HG03558 (cell line): ENCODE measurements at regions not wholly inside any gene's neighbourhood (a gene's known extent, or its start where the extent isn't known, plus 50 kb on each side); places are given as distances from the start of the nearest gene placed in this dataset.
A peak's percentile ranks its signal among the peaks of the same experiment; 100 is the strongest.

Experiments used
- ATAC-seq: cut with Tn5 transposase; IDR thresholded peaks from one replicate; pipeline ENCODE4 v1.9.1; 2021; ENCODE audit warnings: moderate number of reproducible peaks; ENCODE audit not compliant: unreplicated experiment; ENCODE audit errors: extremely low read depth

DNA sequence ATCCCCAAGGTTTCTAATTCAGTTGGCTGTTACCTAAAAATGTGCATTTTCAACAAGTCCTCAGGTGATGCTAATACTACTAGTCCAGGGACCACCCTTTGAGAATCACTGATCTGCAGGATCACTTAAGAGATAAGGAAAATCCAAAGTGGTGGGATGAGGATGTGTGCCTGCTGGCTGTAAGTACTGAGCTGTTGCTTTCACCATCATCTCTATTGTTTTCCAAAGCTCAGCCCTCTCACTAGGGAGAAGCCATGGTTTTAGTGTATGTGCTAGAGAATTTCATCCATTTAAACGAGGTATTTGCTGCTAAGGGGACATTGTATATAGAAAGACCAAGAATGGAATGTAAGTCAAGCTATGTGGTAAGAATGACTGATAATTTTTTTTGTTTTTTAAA lies 202.3 kb downstream of the KIF21A start:
- ATAC-seq = no peak

DNA sequence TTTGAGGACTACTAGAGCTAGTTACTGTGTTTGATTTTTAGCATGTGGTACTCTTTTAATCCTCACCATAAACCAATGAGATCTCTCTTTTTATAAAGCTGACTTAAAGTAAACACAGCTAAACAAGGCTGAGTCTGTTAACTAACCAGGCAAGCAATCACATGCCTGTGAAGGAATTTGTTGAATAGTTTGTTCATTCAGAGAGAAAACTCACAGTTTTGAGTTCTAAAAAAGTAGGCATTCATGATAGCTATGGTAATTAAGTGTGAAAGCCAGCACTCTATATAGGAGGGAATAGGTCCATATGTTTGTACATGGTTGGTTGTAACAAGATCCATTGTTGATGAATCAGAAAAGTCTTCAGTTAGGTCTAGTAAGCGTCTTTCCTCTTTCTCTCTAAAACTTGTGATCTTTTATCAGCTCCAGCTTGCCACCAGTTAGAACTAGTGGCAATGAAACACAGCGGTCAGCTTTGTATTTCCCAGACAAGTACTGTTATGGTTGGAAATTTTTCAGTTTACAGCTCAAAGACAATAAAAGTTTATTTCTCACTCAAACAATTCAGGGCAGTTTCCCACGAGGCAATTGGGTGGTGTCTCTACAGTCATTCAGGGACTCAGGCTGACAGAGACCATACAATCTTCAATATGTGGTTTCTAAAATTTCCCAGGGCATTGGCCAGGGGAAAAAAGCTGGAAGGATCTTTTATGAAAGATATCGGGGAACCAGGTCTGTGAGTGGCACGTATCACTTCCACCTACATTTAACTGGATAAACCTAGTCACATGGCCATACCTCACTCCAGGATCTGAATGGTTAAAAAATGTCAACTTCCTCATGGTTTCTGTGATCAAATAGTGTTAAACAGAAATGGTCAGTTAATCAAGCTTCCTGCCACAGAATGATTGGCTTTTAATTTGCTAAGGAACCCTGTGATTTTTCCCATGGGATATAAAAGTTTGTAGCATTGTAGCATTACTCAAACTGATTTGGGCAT lies 203.1 kb downstream of the KIF21A start:
- ATAC-seq = no peak

DNA sequence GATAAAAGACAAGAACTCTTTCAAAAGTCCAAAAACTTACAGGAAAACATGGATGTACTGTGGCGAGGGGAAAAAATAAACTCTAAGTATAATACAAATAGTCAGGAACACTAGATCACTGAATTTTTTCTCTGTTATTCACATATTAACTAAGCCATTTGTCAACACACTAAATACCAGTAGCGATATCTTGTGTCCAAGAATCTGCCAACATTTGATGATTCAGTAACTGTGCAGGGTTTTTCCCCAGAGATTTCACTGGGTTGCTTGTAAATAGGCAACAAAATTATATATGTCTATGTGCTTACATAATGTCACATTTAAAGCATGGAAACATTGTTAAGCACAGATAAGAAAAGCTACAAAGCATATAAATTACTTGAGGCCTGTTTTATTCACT lies 205.9 kb downstream of the KIF21A start:
- no peak for ATAC-seq

DNA sequence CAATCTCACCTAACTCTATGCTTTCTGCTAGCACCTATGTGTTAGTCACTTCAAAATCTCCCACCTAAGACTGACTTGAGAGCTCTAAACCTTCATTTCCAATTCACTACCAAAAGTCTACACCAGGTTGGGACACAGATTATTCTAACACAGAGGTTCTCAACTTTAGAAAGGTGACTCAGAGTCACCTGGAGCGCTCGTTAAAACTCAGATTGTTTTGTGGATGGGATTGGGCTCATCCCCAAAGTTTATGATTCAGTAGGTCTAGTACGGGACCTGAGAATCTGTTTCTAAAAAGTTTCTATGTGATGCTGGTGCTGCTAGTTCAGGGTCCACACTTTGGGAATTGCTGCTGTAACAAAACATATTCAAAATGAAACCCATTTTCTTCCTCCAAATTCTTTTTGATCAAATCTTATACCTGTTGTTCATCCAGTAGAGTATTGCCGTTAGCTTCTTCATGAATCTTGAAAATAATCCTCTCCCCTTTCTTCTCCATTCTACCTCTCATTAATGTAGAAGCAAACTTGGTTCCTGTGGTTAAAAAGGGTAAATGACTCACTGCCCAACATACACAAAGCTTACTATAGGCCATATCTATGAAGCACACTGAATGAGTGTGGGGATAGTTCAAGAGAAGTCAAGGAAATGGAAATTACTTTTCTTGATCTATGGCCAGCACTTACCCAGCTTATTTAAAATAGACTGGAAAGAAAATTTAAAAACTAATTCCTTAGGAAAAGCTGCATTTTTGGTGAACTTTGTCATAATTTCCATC lies 206.7 kb downstream of the KIF21A start:
- no peak for ATAC-seq

DNA sequence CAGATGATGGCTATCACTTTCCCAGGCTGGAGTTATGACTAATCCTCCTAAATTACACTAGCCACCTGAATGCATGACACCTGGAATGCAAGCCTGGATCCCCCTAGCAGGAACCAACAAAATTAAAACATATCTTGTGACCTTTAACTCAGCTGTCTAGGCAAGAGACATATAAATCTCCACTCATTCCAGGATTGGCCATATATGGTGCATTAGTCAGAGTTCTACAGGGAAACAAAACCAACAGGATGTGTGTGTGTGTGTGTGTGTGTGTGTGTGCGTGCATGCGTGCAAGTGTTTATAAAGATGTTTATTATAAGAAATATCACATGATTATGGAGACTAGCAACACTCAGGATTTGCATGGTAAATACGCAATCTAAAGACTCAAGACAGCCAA lies 212.8 kb downstream of the KIF21A start:
- no peak for ATAC-seq

DNA sequence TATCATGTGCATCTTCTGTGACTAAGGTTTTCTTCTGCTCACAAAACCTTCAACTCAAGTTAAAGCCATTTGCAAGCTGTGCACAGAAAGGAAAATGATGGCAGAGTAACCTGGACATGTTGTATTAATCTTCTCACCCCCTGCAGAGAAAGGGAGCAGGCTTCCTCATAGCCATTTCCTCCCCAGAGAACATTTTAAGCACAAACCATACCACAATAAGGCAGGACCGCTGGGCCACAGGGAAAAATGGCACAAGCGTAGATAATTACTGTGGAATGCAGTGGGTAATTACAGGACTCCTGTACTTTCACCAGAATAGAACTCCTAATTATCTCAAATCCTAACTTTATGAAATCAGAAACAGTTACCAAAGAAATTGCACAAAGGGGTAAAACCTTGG lies 215.7 kb downstream of the KIF21A start:
- ATAC-seq = no peak

DNA sequence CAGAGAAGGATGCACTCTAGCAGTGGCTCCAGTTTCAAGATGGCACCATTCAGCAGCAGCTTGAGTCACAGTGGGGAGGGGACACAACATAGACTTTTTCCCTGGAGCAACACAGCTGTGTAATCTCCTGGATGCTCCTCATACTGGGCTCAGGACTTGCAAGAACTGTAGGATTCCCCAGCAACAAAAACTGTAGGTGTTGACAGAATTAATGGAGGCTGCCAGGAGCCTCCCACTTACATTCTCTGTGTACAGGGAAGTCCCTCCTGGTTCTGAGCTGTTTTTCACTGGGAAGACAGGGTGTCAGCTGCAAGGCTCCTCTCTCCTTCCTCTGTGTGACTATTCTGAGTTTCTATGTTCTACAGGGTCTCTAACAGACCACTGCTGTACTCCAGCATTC lies 217.9 kb downstream of the KIF21A start:
- ATAC-seq = no peak

DNA sequence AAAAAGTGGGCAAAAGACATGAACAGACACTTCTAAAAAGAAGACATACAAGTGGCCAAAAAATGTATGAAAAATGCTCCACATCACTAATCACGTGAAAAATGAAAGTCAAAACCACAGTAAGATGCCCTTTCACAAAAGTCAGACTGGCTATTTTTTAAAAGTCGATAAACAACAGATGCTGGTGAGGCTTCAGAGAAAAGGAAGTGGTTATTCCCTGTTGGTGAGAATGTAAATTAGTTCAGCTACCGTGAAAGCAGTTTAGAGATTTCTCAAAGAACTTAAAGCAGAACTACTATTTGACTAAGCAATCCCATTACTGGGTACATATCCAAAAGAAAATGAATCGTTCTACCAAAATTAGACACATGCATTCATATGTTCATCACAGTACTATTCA lies 237.0 kb downstream of the KIF21A start:
- ATAC-seq = no peak

DNA sequence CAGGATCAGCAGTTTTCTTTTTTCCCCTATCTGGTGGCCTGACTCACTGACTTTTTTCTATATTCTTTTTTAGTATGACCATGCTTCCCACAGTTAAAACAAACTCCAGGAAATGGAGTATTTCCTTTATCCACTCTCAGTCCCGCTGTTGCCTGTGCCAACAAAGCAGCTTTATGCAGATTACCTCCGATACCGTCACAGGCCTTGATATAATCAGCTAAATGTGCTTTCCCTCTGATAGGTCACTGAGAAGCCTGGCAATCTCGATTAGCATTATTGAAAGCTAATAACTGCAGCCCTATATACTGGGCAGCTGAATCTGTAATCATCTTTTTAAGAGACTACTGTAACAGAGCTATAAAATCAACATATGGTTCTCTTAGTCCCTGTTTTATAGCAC lies 243.6 kb downstream of the KIF21A start:
- ATAC-seq = no peak

DNA sequence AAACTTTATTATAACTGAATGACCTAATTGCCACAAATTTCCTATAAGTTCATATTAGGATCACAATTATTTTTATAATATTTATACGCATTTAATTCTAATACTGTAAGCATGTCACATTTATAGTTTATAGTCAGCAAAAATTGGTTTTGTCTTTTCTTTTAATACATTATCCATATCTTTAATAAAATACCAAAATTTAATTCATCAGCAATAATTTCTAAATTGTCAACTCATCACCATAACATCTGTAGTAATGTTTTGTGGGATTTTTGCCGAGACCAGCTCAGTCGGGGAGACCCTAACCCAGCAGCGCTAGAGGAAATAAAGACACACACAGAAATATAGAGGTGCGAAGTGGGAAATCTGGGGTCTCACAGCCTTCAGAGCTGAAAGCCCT lies 254.2 kb downstream of the KIF21A start:
- ATAC-seq = no peak

DNA sequence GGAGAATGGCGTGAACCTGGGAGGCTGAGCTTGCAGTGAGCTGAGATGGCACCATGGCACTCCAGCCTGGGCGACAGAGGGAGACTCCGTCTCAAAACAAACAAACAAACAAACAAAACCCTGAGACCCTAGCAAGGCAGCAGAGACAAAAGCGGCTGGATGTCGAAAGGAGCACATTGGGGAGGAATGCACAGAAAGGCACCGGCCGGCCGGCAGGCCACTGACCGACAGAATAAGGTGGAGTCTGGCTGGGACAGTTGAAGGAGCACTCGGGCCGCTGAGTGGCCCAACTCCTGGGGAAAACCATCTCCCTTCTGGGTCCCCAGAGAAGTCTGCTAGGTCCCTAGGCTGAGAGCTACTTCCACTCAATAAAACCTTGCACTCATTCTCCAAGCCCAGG lies 256.2 kb downstream of the KIF21A start:
- ATAC-seq = no peak

DNA sequence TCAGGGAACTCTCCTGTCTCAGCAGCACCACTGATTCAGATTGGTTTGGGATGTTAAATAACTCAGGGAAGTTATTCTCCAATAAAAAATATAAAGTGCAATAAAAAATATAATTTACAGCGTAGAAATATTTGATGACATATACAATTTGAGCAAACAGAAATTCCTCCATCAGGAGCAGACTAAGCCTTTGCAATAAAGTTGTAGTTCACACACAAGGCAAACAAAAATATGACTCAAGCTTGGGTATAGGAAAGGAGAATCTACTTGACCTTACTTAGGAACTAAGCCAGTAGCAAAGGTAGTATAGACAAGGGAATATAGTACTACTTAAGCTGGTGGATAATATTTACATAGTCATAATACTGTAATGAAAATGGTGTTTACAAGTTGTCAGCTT lies 264.1 kb downstream of the KIF21A start:
- ATAC-seq = no peak

DNA sequence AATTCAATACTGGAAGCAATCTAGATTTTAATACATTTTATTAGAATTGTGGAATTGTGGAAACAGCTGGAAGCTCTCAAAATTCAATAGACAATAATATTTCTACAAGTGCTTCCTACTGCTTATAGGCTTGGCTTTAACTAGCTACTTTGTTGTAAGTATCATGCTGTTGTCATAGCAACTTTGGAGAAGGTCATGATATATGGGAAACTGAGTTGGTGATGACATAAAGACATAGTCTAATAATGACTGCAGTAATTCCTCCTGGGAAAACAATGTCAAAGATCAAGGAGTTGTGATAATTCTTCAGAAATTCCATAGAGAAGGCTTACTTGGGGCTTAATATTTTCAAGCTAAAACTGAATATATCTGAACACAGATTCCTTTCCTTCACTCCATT lies 266.6 kb downstream of the KIF21A start:
- no peak for ATAC-seq

DNA sequence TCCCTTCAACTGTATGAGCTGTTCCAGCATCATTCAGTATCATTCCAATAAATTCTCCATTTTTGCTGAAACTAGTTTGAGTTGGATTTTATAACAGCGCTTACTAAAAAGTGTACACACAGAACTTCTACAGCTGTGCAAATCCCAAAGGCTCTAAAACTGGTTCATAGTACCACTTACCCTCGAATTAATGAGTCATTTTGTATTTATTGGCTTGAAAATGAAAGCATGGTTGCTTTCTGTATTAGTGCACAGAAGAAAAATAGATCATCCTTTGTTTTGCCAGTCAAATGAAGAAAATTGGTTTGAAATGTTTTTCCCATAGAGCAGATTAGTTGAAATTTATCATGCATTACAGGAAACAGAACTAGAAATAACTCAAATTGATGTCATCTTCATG lies 268.3 kb upstream of the CPNE8 start:
- ATAC-seq = no peak

DNA sequence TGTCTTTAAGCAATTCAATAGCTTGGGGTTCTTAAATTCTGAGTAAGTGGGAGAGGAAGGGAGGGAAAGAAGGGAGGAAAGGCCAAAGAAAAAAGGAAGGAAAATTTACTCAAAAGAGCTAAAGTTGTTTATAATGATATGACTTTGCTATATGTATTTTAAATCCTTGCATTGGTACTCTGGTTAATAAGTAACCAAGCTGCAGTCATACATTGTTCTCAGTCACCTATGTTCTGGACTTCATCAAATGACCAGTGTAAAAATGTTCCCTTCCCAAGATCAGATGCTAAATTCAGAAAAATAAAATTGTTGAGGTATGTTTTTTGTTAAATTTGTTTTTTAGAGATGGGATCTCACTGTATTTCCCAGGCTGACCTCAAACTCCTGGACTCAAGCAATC lies 259.9 kb upstream of the CPNE8 start:
- ATAC-seq = no peak

DNA sequence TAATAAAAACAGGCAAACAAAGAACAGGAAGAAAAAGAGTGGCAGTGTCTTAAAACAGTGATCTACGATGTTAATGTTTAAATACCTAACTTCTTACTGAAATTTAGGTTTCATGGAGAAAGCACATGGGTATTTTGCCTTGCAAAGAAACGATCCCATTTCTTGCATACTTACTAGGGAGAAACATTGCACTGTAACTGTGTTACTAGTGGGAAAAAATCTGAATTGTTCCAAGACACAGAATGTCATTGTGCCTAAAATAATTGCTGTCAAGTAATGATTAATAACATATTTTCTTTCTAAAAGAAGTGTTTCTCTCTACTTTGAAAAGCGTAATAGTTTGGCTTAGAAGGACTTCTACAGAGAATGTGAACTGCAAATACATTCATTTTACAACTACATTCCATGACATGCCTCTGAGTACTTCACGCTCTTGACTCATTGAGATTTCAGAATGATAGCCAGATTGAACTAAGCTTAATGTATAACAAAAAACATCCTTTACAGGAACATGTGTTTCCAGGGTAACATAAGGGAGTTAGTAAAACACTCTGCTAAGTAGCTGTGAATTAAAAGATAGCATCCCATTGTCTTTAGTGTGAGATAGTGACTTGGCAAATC lies 256.2 kb upstream of the CPNE8 start:
- no peak for ATAC-seq

DNA sequence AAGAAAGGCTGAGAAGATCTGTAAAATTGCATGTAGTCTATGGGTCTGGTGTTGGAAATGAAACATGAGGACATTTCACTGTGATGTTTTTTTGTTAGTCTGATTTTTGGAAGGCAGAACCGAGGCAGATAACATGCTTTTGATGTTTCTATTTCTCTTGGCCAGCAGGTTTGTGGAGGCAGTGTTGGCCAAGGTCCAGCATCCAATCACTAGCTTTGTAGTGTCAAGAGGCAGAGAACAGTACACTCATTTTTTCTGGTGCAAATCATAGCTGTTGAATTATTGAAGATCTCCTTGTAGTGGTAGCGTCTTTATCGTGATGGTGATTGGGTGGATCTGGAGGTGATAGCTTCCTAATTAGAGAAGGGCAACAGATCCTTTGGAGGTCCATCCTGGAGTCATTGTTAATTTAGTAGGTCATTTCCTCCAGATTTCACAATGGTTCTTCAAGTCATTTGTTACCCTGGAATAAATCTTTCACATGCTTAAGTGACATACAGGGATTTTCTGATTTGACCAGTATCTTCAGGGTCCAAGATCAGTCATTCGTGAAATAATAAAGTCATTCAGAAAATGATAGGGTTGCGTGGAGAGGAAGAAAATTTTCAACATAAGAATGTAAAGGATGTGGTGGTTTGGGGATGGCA lies 252.4 kb upstream of the CPNE8 start:
- ATAC-seq = no peak

DNA sequence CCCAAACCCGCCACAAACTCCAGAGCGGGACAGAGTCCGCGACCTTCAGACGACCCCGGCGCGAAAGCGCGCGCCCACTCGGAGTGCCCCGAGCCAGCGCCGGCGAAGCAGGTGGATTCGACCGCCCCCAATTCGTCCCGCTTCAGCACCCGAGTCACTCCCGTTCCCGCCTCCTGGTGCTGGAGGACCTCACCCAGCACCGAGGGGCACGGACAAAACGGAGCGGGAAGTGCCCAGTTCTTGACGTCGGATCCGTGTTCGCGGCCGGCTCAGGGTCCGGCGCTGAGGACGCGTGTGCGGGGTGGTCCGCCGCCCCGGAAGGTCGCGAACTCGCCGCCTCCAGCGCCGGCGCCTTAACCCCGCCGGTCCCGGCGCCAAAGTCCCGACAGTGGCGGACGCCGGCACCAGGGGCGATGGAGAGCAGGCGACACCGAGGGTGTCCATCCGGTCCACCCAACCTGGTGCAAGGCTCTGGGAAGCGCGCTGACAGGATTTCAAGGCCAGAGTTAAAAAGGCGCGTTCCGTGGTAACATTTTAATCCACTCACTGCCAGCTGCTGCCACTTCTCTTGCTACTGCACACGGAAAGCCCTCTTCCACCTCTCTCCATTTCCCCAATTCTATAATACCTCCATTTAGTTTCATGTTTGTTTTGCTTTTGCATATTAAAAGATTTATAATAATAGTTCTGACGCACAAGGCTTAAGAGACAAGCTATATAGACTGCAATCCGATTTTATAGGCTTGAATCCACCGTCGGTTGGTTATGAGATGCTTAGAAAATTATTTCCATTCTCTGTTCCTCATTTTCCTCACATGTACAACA lies 240.0 kb upstream of the CPNE8 start:
- ATAC-seq = peak; percentile 62

DNA sequence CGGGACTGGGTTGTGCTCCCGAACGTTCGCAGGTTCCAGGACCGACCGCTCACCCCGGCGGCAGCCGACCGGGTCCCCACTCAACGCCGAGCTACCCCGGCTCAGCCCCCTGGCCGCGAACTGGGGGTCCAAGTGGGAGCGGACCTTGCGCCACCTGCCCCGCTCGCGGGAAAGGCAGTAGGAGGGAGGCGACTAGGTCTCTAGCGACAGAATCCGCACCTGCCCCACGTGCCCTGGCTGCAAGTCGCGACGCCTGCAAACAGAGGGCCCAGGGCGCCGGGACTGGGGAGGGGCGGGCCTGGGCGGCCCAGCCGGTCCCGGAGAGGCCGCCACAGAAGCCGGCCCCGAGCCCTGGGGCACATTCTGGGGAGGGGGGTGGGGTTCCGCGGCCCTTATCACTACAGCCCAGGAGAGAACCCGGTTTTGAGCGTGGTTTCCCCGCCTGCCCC lies 239.2 kb upstream of the CPNE8 start:
- no peak for ATAC-seq

DNA sequence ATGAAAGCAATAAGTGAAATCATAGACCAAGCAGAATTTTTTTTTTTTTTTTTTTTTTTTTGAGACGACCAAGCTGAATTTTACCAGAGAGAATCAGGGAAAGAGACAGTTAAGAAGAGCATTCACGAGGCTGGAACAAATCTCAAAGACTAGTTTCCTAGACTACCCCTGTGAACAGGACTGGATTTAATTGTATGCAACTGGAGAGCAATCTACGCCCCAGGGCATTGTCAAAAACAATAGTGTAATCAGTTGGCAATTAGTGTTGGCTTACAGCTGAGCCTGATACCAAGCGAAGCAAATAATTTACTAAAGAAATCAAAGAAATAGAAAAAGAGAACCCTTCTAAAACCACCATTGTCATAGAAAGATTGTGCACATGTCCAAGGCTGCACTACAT lies 232.9 kb upstream of the CPNE8 start:
- ATAC-seq = no peak
